ENCODE measurements at regions not wholly inside any gene's neighbourhood (a gene's known extent, or its start where the extent isn't known, plus 50 kb on each side); places are given as distances from the start of the nearest gene placed in this dataset.

DNA sequence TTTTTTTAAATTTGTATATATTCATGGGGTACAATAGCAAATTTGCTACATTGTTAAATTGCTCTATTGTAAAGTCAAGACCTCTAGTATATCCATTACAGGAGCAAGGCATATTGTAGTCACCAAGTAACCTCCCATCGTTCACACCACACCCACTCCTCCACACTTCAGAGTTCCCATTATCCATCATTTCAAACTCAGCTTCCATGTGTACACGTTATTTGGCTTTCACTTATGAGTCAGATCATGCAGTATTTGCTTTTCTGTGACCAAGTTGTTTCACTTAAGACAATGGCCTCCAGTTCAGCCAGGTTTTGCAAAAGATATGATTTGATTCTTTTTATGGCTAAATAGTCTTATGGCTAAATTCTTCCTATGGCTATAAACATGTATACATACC, 2614.2 kb downstream of the PCDH7 start:
- DNase-seq (ENCODE audit: low spot score): no peak

DNA sequence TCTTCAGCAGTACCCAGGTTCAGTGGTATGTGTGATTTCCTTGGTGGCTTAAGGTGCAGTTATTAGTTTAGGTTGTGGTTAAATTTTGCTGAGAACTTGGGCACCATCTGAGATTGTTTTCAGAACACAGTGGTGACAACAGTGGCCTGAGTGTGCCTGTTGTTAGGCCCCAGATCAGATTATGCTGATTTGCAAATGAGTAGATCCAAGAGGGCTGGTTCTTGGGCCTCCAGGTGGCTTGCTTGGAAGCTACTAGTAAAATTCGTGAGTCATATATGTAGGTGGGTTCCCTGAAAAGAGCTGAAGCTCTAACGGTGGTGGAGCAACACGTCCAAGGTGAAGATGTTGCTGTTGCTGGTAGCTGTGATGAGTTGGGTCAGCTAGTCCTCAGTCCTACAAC, 2619.6 kb downstream of the PCDH7 start:
- DNase-seq (ENCODE audit: low spot score): no peak

GRCh38 chr4:33340168-33340567, 2620.0 kb downstream of the PCDH7 start:
- no peak for DNase-seq (ENCODE audit: low spot score)

- no peak for DNase-seq (ENCODE audit: low spot score)
Measured at GRCh38 chr4:33349376-33349775, 2629.2 kb downstream of the PCDH7 start.

DNA sequence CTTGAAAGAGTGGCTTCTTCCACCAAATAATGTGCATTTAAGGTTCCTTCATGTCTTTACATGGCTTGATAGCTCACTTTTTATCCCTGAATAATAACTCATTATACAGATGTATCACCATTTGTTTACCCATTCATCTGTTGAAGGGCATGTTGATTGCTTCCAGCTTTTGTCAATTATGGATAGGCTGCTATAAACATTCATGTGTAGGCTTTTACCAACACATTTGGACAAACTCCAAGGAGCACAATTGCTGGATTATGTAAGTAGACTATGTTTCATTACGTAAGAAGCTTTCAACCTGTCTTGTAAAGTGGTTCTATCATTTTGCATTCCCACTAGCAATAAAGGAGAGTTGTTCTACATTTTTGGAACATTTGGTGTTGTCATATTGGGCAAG, 2637.0 kb downstream of the PCDH7 start:
- DNase-seq (ENCODE audit: low spot score): no peak

GRCh38 chr4:33369446-33369845, 2649.3 kb downstream of the PCDH7 start:
- no peak for DNase-seq (ENCODE audit: low spot score)

GRCh38 chr4:33381816-33382215, 2661.6 kb downstream of the PCDH7 start:
- DNase-seq (ENCODE audit: low spot score): no peak

DNA sequence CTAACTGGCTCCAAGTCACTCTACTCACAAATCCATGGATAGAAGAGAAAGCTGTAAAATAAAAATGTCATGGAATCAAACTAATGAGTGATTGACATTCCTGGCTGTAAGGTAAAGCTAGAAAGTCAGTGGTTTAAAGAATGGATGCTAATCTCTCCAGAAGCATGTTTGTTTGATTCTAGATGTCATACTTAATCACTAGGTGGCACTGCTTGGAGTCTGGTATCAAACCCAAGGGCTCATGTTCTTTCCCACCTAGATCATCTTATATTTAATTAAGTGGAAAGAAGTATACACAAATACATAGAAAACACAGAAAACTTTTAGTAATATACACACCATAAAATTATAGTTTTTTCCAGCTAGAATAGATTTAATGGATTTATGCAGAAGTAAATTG, 2666.6 kb downstream of the PCDH7 start:
- DNase-seq (ENCODE audit: low spot score): no peak

DNA sequence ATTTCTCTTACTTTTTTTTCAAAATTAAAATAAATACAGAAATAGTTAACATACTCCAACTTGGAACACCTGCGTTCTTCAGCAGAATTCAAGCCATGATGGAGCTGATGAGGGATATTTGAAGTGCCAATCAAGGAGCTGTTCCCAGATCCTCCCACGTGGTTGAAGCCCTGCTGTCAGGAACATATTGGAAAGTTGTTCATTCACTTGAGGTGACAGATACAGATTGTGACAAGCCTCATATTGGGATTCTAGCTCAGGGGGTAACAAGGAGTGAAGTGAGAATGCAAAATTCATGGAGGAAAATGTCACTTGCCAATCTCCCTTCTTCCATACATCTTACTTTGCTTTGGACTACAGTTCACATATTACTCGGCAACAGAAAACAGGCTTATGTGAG, 2670.8 kb downstream of the PCDH7 start:
- no peak for DNase-seq (ENCODE audit: low spot score)

GRCh38 chr4:33395731-33396485, 2675.7 kb downstream of the PCDH7 start:
- no peak for DNase-seq (ENCODE audit: low spot score)

- DNase-seq (ENCODE audit: low spot score): no peak
Measured at GRCh38 chr4:33400504-33400903, 2680.3 kb downstream of the PCDH7 start.

- no peak for DNase-seq (ENCODE audit: low spot score)
Measured at GRCh38 chr4:33407496-33407895, 2687.3 kb downstream of the PCDH7 start.

GRCh38 chr4:33411182-33411581, 2691.0 kb downstream of the PCDH7 start:
- no peak for DNase-seq (ENCODE audit: low spot score)

GRCh38 chr4:33421887-33422286, 2701.7 kb downstream of the PCDH7 start:
- DNase-seq (ENCODE audit: low spot score): no peak

- DNase-seq (ENCODE audit: low spot score): no peak
Measured at GRCh38 chr4:33422656-33423055, 2702.5 kb downstream of the PCDH7 start.

GRCh38 chr4:33425936-33426335, 2705.8 kb downstream of the PCDH7 start:
- no peak for DNase-seq (ENCODE audit: low spot score)

DNA sequence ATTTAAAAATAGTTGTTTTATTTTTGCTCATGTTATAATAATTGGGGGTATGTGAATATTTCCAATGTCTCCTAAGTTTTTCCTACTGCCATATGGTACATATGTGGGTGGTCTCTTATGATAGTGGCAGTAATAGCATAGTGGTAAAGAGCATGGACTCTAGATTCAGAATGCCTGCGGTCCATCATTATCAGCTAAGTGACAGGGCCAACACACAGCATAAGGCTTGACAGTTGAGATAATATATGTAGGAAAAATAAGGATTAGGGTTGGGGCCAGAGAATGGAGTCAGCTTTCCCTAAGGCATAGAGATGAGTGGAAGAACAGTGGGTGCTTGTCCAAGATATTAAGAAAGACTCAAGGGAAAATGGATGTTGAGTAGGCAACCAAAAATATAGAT, 2707.5 kb downstream of the PCDH7 start:
- DNase-seq (ENCODE audit: low spot score): no peak

DNA sequence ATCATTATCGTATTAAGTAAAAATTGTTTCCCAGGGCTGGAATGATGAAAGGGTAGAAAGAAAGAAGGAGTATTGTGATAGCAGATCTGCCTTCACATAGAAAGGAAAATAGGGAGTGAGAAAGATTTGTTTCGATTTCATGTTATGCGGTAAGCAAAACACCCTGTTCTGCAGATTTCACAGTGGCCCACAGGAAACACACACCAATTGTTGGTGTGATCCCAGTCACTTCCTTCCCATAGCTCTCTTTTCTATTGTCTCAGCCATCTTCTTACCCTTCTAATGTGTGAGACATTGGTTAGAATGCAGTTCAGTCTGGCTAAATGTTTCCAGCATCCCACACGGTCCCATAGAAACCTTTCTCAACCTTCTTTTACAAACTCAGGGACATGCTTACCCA, 2709.8 kb downstream of the PCDH7 start:
- no peak for DNase-seq (ENCODE audit: low spot score)

DNA sequence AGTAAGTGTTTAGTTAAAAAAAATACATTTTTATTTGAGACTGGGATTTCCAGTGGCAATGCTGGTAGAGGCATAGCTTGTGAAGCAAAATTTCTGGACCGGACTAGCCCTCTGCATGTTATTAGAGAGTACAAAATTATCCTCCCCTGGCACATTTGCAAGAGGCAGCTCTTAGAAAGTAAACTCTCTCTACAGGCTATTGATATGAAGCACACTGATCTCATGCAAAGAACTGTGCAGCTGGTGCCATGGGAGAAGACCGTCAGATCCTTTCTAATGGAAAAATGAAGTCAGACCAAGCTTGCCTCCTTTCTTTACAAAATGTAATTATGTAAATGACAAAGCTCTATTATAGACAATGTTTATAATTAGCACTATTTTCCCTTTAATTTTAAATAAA, 2717.2 kb downstream of the PCDH7 start:
- no peak for DNase-seq (ENCODE audit: low spot score)

- DNase-seq (ENCODE audit: low spot score): no peak
Measured at GRCh38 chr4:33446953-33447352, 2726.8 kb downstream of the PCDH7 start.

DNA sequence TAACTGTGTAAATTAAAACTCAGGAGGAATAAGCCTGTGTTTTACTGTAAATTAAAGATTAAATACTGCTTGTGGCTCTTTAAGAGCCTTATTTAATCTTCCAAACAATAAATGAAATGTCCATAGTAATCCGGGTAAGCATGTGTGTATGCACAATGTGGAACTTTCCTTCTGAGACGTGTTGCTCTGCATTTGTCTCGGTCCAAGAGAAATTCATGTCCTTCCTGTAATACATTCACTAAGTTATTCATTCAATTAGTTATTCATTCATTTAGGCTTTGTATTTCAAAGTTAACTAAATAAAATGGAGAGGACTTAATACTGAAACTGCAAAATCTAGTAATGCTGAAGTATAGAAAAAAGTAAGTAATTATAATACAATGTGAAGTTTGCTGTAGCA, 2728.8 kb downstream of the PCDH7 start:
- DNase-seq (ENCODE audit: low spot score): no peak

DNA sequence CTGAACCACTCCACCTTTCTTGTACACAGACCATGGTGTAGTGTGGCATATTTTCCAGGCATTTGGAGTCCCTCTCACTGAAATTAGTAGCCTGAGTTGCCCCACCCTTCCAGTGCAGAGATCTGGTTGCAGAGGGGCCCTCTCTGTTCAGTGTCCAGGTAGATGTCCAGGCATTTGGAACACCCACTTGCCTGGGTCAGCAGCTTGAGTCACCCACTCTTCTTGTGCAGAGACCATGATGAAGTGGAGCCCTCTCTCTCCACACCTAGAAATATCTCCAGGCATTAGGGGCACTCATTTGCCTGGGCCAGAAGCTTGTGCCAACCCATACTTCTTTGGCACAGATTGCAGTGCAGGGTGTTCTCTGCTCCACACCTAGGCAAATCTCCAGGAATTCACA, 2733.3 kb downstream of the PCDH7 start:
- no peak for DNase-seq (ENCODE audit: low spot score)

- no peak for DNase-seq (ENCODE audit: low spot score)
Measured at GRCh38 chr4:33453916-33454315, 2733.7 kb downstream of the PCDH7 start.

DNA sequence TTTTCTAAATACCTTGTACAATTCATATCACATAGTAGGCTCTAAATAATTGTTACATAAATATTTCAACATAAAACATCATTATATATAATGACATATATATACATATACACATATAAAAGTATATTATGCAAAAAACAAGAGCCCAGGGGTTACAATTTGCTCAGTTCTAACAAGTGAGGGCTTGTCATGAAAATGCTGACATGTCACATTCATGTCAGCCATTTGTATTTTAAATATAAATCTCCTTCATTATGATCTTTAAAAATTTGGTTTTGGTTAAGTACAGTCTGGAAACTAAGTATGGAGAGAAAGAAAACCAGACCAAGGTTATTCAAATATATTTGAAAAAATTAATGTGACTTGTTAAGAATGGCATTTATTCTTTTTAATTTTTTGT, 2745.4 kb downstream of the PCDH7 start:
- DNase-seq (ENCODE audit: low spot score): no peak

DNA sequence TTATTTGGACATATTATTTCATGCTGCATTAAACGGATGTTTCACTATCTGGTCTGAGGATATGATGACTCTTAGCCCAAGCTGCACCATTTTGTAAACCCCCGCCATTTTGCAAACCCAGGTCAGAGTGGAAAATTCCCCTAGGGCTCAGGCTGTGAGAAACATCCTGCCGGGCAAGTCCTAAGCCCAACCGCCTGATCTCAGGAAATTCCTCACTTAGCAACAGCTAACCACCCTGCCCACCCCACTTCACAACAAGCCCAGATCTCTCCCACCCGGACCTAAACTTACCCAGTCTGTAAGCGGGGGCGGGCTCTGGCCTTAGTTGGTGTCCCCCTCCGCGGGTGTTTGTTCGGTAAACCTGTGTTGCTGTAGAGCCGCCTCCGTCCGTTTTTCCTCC, 2747.1 kb downstream of the PCDH7 start:
- DNase-seq (ENCODE audit: low spot score): no peak
